T-helper 2 cell (primary cell): ENCODE measurements at regions not wholly inside any gene's neighbourhood (a gene's known extent, or its start where the extent isn't known, plus 50 kb on each side); places are given as distances from the start of the nearest gene placed in this dataset.

Source experiments
- DNase-seq, 5 experiments: peaks; one replicate each; pipeline versions ENCODE4 v3.0.0 to v3.0.0-alpha.2; 2012 to 2022

GRCh38 chr11:128188346-128189004, 398.9 kb downstream of the ETS1 start:
- DNase-seq, result no peak

- DNase-seq, result no peak
Measured at GRCh38 chr11:128187835-128188234, 399.5 kb downstream of the ETS1 start.

- DNase-seq, result no peak
Measured at GRCh38 chr11:128187377-128187776, 400.0 kb downstream of the ETS1 start.

- DNase-seq, result no peak
Measured at GRCh38 chr11:128184981-128185380, 402.4 kb downstream of the ETS1 start.

GRCh38 chr11:128182844-128183243, 404.5 kb downstream of the ETS1 start:
- peak in 1 of 5 experiments; percentile 57 for DNase-seq

GRCh38 chr11:128181984-128182383, 405.4 kb downstream of the ETS1 start:
- DNase-seq, result no peak

GRCh38 chr11:128181088-128181480, 406.3 kb downstream of the ETS1 start:
- no peak for DNase-seq

GRCh38 chr11:128180441-128181087, 406.8 kb downstream of the ETS1 start:
- DNase-seq, result no peak

GRCh38 chr11:128179512-128179911, 407.8 kb downstream of the ETS1 start:
- DNase-seq, result no peak

- no peak for DNase-seq
Measured at GRCh38 chr11:128179039-128179438, 408.3 kb downstream of the ETS1 start.

GRCh38 chr11:128174465-128175291, 412.7 kb downstream of the ETS1 start:
- DNase-seq, result no peak

- peak; percentile 54 to 85 (median 73) for DNase-seq
Measured at GRCh38 chr11:128172046-128172878, 415.1 kb downstream of the ETS1 start.

- DNase-seq, result peak in 1 of 5 experiments; percentile 63
Measured at GRCh38 chr11:128171506-128171905, 415.9 kb downstream of the ETS1 start.

GRCh38 chr11:128165572-128165971, 421.8 kb downstream of the ETS1 start:
- no peak for DNase-seq

- DNase-seq, result no peak
Measured at GRCh38 chr11:128164080-128164741, 423.1 kb downstream of the ETS1 start.

GRCh38 chr11:128161994-128162393, 425.4 kb downstream of the ETS1 start:
- no peak for DNase-seq

- no peak for DNase-seq
Measured at GRCh38 chr11:128161436-128161835, 425.9 kb downstream of the ETS1 start.

- DNase-seq, result no peak
Measured at GRCh38 chr11:128158860-128159259, 428.5 kb downstream of the ETS1 start.

GRCh38 chr11:128157423-128158298, 429.7 kb downstream of the ETS1 start:
- peak in 4 of 5 experiments; percentile 12 to 75 (median 42) for DNase-seq

GRCh38 chr11:128156486-128156885, 430.9 kb downstream of the ETS1 start:
- no peak for DNase-seq

- no peak for DNase-seq
Measured at GRCh38 chr11:128155590-128155989, 431.8 kb downstream of the ETS1 start.
